ENCODE measurements at regions not wholly inside any gene's neighbourhood (a gene's known extent, or its start where the extent isn't known, plus 50 kb on each side); places are given as distances from the start of the nearest gene placed in this dataset.

GRCh38 chr2:18242716-18243115 is 317.7 kb downstream of the RDH14 start:
- TF ChIP-seq GATA2 (IDR thresholded peaks at IDR 0.05; ENCODE audit: low read depth, low read length) (no peak), GATA3 (IDR thresholded peaks at IDR 0.05; ENCODE audit: low read depth, low read length) (no peak)

Measured in SH-SY5Y (cell line).